Ishikawa (cell line): ENCODE measurements at regions not wholly inside any gene's neighbourhood (a gene's known extent, or its start where the extent isn't known, plus 50 kb on each side); places are given as distances from the start of the nearest gene placed in this dataset.

Source experiments
- CEBPB ChIP-seq: IDR thresholded peaks from 2 replicates; pipeline ENCODE4 v1.6.1; 2012
- CREB1 ChIP-seq: IDR thresholded peaks from 2 replicates; pipeline ENCODE4 v1.6.1; 2012; ENCODE audit warnings: low read depth
- EGR1 ChIP-seq: IDR thresholded peaks from 2 replicates; pipeline ENCODE4 v1.6.1; 2012
- EP300 ChIP-seq: IDR thresholded peaks from 2 replicates; pipeline ENCODE4 v1.6.1; 2012; ENCODE audit warnings: borderline replicate concordance
- FOXM1 ChIP-seq: IDR thresholded peaks from 2 replicates; pipeline ENCODE4 v1.6.1; 2012; ENCODE audit warnings: low read depth, borderline replicate concordance
- NFIC ChIP-seq: IDR thresholded peaks from 2 replicates; pipeline ENCODE4 v1.6.1; 2012
- RAD21 ChIP-seq: IDR thresholded peaks from 2 replicates; pipeline ENCODE4 v1.6.1; 2012; ENCODE audit warnings: low read depth
- TAF1 ChIP-seq: IDR thresholded peaks from 2 replicates; pipeline ENCODE4 v1.6.1; 2012; ENCODE audit warnings: low read depth, mild to moderate bottlenecking
- TCF12 ChIP-seq: IDR thresholded peaks from 2 replicates; pipeline ENCODE4 v1.6.1; 2012; ENCODE audit warnings: low read depth
- TEAD4 ChIP-seq: IDR thresholded peaks from 2 replicates; pipeline ENCODE4 v1.6.1; 2012
- YY1 ChIP-seq: IDR thresholded peaks from 2 replicates; pipeline ENCODE4 v1.6.1; 2012; ENCODE audit warnings: low read depth
- ZBTB7A ChIP-seq: IDR thresholded peaks from 2 replicates; pipeline ENCODE4 v1.6.1; 2012; ENCODE audit warnings: low read depth
- TF ChIP-seq, protein P1 (sequence below): IDR thresholded peaks from 2 replicates; pipeline ENCODE4 v1.6.1; 2012
- TF ChIP-seq, protein P2 (sequence below): IDR thresholded peaks from 2 replicates; pipeline ENCODE4 v1.6.1; 2012; ENCODE audit warnings: low read depth, mild to moderate bottlenecking
- TF ChIP-seq, protein P3 (sequence below): IDR thresholded peaks from 2 replicates; pipeline ENCODE4 v1.6.1; 2012

DNA sequence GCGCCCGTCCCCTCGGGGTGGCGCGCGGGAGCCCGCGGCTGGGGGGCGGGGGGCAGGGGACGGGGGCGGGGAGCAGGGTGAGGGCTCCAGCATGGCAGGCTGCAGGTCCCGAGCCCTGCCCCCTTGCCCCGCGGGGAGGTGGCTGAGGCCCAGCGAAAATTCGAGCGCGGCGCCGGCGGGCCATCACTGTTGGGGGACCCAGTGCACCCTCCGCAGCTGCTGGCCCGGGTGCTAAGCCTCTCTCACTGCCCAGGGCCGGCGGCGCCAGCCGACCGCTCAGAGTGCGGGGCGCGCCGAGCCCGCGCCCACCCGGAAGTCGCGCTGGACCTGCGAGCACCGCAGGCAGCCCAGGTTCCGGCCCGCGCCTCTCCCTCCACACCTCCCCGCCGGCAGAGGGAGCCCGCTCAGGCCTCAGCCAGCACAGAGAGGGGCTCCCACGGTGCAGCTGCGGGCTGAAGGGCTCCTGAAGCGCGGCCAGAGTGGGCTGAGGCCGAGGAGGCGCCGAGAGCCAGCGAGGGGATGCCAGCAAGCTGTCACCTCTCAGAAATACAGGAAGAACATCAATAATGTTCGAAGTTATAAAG is 290.8 kb upstream of the PRSS16 start:
- TF ChIP-seq NFIC (peak; percentile 8; the same call in 1 of the 2 replicates), RAD21 (0 out of 2 replicates have a peak, but pooled peaks have one; percentile 23)
- TF ChIP-seq, protein P1, sequence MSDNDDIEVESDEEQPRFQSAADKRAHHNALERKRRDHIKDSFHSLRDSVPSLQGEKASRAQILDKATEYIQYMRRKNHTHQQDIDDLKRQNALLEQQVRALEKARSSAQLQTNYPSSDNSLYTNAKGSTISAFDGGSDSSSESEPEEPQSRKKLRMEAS: peak; percentile 45; the same call in 1 of the 2 replicates

DNA sequence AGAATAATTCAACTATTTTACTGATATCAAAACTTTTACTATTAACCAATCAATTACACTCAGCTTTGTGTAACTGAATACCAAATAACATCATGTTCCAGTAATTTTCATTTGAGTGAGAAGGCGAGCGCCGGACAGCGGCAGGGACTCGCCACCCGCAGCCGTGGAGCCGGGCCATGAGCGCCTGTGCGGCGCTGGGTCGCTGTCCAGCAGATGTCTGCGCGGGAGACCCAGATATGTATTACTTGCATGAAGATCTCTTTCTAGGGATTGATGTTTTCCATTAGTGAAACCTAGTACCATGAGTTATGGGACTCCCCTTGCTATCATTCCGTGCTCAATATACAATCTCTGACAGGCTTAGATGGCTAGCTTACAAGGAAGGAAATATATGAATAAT is 245.1 kb upstream of the PRSS16 start:
- TF ChIP-seq, protein P2, sequence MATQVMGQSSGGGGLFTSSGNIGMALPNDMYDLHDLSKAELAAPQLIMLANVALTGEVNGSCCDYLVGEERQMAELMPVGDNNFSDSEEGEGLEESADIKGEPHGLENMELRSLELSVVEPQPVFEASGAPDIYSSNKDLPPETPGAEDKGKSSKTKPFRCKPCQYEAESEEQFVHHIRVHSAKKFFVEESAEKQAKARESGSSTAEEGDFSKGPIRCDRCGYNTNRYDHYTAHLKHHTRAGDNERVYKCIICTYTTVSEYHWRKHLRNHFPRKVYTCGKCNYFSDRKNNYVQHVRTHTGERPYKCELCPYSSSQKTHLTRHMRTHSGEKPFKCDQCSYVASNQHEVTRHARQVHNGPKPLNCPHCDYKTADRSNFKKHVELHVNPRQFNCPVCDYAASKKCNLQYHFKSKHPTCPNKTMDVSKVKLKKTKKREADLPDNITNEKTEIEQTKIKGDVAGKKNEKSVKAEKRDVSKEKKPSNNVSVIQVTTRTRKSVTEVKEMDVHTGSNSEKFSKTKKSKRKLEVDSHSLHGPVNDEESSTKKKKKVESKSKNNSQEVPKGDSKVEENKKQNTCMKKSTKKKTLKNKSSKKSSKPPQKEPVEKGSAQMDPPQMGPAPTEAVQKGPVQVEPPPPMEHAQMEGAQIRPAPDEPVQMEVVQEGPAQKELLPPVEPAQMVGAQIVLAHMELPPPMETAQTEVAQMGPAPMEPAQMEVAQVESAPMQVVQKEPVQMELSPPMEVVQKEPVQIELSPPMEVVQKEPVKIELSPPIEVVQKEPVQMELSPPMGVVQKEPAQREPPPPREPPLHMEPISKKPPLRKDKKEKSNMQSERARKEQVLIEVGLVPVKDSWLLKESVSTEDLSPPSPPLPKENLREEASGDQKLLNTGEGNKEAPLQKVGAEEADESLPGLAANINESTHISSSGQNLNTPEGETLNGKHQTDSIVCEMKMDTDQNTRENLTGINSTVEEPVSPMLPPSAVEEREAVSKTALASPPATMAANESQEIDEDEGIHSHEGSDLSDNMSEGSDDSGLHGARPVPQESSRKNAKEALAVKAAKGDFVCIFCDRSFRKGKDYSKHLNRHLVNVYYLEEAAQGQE: 0 out of 2 replicates have a peak, but pooled peaks have one; percentile 35
- no peak for TF ChIP-seq EGR1

DNA sequence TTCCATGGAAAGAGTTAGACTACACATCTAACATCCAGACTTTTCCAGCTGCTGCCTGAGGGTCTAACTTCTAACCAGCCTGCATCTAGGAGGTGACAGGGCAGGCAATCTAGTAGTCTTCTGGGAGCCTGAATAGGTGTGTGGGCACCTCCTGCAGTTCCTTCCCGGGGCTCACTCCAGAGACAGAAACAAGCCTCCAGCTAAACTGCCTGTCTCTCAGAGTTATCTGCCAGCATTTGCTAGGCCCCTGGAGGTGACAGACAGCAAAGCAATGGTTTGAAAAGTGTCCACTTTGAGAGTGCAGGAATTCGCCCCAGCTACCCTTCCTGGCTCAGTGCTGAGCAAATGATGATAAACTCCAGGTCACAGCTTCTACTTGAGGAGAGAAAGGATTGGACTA is 240.5 kb upstream of the PRSS16 start:
- TF ChIP-seq CREB1: no peak
- TF ChIP-seq NFIC: no peak
- no peak for TF ChIP-seq EGR1
- no peak for TF ChIP-seq TAF1
- TF ChIP-seq YY1: no peak
- TF ChIP-seq, protein P1: no peak
- no peak for TF ChIP-seq ZBTB7A
- no peak for TF ChIP-seq TCF12
- TF ChIP-seq, protein P3, sequence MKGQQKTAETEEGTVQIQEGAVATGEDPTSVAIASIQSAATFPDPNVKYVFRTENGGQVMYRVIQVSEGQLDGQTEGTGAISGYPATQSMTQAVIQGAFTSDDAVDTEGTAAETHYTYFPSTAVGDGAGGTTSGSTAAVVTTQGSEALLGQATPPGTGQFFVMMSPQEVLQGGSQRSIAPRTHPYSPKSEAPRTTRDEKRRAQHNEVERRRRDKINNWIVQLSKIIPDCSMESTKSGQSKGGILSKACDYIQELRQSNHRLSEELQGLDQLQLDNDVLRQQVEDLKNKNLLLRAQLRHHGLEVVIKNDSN: no peak
- TF ChIP-seq FOXM1: no peak
- TF ChIP-seq RAD21: no peak
- TF ChIP-seq EP300: no peak
- no peak for TF ChIP-seq TEAD4
- TF ChIP-seq, protein P2: no peak
- TF ChIP-seq CEBPB: no peak

DNA sequence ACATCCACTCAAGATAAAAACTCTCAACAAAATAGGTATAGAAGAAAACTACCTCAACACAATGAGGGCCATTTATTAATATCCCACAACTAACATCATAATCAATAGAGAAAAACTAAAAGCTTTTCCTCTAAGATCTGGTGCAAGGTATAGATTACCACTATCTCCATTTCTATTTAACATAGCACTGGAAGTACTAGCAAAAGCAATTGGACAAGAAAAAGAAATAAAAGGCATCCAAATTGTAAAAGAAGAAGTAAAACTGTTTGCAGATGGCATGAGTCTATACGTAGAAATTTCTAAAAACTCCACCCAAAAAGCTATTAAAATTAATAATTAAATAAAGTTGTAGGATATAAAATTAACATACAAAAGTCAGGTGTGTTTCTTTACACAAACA is 230.8 kb upstream of the PRSS16 start:
- no peak for TF ChIP-seq EGR1
- no peak for TF ChIP-seq YY1

DNA sequence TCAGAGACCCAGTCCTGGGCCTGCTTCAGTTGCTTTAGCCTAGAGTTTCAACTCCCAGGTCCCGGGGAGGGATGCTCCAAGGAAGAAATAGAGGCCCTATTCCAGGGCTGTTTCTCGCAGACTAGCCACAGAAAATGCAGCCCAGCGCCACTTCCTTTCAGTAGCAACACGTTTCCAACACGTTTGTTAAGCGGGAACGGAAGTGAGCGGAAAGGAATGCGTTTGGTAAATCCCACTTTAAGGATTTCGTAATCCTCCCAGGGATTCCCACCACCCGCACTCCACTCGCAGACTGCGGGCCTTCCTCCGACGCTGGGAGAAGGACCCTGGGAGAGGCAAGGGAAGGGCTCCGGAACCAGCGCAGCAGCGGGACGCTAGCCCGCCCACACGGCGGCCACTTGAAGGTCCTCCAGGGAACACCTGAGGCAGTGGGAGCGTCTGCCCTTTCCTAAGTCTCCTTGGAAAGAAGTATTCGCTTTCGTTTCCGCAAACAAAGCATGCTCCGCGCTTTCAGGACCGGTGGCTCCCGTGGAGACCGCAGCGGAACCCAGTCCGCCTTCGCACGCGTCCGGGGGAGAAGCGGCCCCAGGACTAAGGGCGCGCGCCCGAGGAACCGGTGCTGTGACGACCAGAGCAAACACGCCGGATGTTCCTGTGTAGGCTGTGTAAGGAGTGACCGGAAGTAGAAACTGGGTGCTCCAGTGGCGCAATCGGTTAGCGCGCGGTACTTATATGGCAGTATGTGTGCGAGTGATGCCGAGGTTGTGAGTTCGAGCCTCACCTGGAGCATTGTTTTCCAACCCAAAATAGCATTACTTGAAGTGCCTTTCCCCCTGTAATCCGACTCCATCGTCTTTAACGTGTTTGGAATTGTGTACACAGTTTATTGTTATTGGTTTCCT is 227.6 kb upstream of the PRSS16 start:
- TF ChIP-seq TEAD4 (peak; percentile 71), TAF1 (peak; percentile 85), EGR1 (peak; percentile 72), YY1 (peak; percentile 55), CEBPB (peak; percentile 97), TCF12 (peak; percentile 34; the same call in 1 of the 2 replicates), NFIC (no peak), RAD21 (no peak), ZBTB7A (no peak), EP300 (peak; percentile 23; the same call in 1 of the 2 replicates), CREB1 (no peak), FOXM1 (no peak)
- TF ChIP-seq, protein P2: no peak
- TF ChIP-seq, protein P1: peak; percentile 86
- TF ChIP-seq, protein P3: no peak; the same call in 1 of the 2 replicates
